Epithelial cell of proximal tubule (primary cell): ENCODE measurements at regions not wholly inside any gene's neighbourhood (a gene's known extent, or its start where the extent isn't known, plus 50 kb on each side); places are given as distances from the start of the nearest gene placed in this dataset.

Experiments used
- DNase-seq: peaks from one replicate; pipeline ENCODE4 v3.0.0-alpha.2; 2011; ENCODE audit warnings: low read depth
- H3K4me3 ChIP-seq: 2 replicates; pipeline ENCODE4 v1.5.1; 2011; ENCODE audit warnings: low read depth, mild to moderate bottlenecking, low read length
- TF ChIP-seq, protein P1 (sequence below): conservative IDR thresholded peaks from 2 replicates; pipeline ENCODE4 v1.5.1; 2012; ENCODE audit warnings: low read depth, mild to moderate bottlenecking, low read length

DNA sequence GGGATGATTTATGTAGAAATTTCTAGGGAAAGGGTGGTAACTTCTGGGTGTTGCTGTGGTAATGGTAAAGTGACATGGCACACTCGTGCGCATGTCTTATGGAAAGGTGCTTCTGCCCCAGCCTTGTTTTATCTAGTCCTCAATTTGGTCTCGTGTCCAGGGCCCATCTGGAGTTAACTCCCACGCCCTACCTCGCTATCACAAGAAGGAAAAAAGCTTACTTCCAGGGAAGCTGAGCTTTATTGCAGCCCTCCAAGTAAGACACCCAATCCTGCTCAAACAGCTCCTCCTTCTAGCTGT lies 611.8 kb downstream of the TNS3 start:
- TF ChIP-seq, protein P1, sequence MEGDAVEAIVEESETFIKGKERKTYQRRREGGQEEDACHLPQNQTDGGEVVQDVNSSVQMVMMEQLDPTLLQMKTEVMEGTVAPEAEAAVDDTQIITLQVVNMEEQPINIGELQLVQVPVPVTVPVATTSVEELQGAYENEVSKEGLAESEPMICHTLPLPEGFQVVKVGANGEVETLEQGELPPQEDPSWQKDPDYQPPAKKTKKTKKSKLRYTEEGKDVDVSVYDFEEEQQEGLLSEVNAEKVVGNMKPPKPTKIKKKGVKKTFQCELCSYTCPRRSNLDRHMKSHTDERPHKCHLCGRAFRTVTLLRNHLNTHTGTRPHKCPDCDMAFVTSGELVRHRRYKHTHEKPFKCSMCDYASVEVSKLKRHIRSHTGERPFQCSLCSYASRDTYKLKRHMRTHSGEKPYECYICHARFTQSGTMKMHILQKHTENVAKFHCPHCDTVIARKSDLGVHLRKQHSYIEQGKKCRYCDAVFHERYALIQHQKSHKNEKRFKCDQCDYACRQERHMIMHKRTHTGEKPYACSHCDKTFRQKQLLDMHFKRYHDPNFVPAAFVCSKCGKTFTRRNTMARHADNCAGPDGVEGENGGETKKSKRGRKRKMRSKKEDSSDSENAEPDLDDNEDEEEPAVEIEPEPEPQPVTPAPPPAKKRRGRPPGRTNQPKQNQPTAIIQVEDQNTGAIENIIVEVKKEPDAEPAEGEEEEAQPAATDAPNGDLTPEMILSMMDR: no peak
- H3K4me3 ChIP-seq: no peak overlapping the region
- DNase-seq: no peak

DNA sequence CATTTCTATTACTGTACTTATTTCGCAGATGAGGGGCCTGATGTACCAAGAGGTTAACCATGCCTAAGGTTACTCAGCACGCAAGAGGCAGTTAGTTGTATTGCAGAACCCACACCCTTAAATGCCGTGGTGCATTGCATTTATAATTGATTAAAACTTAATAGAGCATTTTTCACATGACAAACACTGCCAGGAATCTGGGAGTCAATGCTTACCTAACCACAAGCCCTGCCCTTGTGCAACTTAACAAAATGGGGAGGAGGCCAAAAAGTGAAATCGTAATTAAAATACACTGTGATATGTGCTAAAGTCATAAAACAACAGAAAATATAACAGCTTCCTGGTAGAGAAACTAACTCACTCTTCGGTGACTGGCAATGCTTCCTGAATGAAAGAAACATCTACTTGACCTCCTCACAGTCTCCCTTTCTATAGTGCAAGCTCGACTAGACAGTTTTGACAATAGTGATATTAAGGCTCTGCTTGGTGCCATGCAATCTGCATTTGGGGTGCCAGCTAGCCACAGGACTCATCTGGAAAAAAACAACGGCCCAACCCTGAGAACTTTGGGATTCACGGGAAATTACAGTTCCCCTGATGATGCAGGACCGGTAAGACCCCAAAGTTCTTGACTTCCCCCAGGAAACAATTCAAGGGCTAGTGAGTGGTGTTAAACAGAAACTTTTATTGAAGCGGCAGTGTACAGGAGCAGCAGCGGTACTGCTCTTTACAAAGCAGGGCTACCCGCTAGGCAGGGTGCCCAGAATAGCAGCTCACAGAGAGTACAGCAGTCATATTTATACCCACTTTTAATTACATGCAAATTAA lies 612.4 kb downstream of the TNS3 start:
- DNase-seq: peak; percentile 86

DNA sequence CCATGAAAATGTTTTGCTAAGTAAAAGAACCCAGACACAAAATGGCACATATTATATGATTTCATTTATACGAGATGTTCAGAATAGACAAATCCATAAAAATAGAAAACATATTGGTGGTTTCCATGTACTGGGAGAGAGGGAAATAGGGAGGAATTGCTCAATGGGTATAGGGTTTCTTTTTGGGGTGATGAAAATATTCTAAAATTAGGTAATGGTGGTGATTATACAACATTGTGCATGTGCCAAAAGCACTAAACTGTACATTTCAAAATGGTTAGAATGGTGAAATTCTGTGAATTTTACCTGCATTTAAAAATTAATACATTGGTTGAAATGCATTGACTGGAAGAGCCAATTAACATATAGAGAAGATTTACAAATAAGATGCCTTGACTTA lies 613.9 kb downstream of the TNS3 start:
- no peak overlapping the region for H3K4me3 ChIP-seq
- TF ChIP-seq, protein P1: no peak
- no peak for DNase-seq

More for the DNA sequence above, 612.4 kb downstream of the TNS3 start:
- no peak overlapping the region for H3K4me3 ChIP-seq
- TF ChIP-seq, protein P1: no peak

DNA sequence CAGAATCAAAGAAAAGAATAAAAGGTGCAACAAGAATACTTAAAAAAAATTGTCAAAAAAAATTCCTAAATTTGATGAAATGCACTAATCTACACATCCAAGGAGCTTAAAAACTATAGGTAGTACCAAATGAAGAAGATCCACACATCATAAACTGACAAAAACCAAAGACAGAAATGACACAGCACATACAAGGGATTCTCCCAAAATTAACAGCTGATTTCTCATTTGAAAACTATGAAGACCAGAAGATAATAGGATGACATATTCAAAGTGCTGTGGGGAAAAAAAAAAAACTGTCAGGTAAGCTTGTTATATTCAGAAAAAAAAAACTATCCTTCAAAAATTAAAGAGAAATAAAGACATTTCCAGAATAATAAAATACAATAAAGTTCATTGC lies 618.2 kb downstream of the TNS3 start:
- no peak overlapping the region for H3K4me3 ChIP-seq
- TF ChIP-seq, protein P1: no peak
- DNase-seq: no peak

DNA sequence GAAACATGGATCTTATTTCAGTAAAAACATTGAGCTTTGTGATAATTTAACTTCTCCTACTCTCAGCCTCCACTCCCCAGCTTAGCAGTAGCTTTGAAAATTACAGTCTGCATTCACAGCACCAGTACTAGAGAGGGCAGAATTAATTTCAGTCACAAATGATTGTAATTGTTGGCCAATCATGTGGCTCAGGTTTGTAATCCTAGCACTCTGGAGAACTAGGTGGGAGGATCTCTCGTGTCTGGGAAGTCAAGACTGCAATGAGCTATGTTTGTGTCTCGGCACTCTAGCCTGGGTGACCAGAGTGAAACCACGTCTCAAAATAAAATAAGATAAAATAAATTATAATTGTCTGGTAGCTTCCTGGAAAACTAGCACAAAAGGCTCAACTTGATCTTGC lies 620.9 kb downstream of the TNS3 start:
- DNase-seq: no peak
- TF ChIP-seq, protein P1: no peak
- H3K4me3 ChIP-seq: no peak overlapping the region

DNA sequence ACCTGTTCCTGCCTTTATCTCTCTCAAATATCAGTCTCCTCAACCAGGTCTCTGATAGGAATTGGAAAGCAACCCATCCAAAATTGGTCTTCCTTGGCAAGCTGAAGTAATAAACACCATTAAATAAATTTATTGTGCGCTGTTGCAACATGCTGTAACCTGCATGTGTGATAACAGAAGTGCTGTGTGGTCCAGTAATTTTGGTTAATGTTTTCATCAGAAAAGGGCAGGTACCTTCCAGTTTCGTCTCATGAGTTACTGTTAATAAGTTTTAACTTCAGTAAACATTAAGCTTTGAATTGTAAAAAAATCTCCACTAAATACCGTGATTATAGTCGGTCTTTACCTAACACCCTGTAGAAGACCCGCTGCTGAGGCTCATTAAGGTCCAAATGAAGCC lies 624.7 kb downstream of the TNS3 start:
- TF ChIP-seq, protein P1: no peak
- no peak overlapping the region for H3K4me3 ChIP-seq
- peak; percentile 56 for DNase-seq

DNA sequence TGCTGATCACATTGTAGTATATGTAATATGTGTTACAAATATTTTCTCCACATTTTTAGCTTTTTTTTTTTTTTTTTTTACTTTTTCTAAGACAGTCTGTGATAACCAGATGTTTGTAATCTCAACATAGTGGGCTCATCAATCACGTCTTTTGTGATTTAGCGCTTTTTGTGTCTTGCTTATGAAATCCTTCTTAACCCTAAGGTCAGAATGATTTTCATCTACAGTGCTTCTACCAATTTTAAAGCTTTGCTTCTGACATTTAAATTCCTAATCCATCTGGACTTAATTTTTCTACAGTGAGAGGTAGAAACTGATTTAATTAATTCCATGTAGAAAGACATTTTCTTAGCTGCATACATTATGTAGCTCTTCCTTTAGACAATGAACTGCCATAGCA lies 626.4 kb downstream of the TNS3 start:
- no peak for DNase-seq
- no peak overlapping the region for H3K4me3 ChIP-seq
- TF ChIP-seq, protein P1: no peak
